Neural cell (in vitro differentiated cells): ENCODE measurements at regions not wholly inside any gene's neighbourhood (a gene's known extent, or its start where the extent isn't known, plus 50 kb on each side); places are given as distances from the start of the nearest gene placed in this dataset.

ENCODE experiments used
- H2AFZ ChIP-seq: fragments of 200-600, 300-800 bp; sonication (generic), shearing (Covaris generic); 2 replicates; pipeline ENCODE4 v1.6.0; 2014; ENCODE audit warnings: low read depth, mild to moderate bottlenecking, antibody characterized with exemption, low read length, moderate library complexity
- H3F3A ChIP-seq: fragments of 200-600 bp; shearing (Covaris generic); 2 replicates; pipeline ENCODE4 v1.6.1; 2016; ENCODE audit warnings: mild to moderate bottlenecking, moderate library complexity, mixed read lengths, antibody characterized with exemption, low read length; ENCODE audit not compliant: insufficient read depth, poor library complexity, severe bottlenecking
- H3K27ac ChIP-seq: fragments of 200-600, 300-800 bp; sonication (generic), shearing (Covaris generic); 2 replicates; pipeline ENCODE4 v1.5.1; 2014; ENCODE audit warnings: mild to moderate bottlenecking, low read length, moderate library complexity
- H3K27me3 ChIP-seq: fragments of 300-800, 200-600 bp; sonication (generic), shearing (Covaris generic); 2 replicates; pipeline ENCODE4 v1.6.0; 2014; ENCODE audit warnings: mild to moderate bottlenecking, low read depth, low read length, moderate library complexity; ENCODE audit not compliant: insufficient read depth
- H3K36me3 ChIP-seq: fragments of 300-800, 200-600 bp; sonication (generic), shearing (Covaris generic); 2 replicates; pipeline ENCODE4 v1.5.1; 2014; ENCODE audit warnings: mild to moderate bottlenecking, antibody characterized with exemption, low read length, moderate library complexity; ENCODE audit not compliant: insufficient read depth
- H3K4me2 ChIP-seq: fragments of 300-800, 200-600 bp; sonication (generic), shearing (Covaris generic); 2 replicates; pipeline ENCODE4 v1.6.0; 2014; ENCODE audit warnings: mild to moderate bottlenecking, low read length
- H3K4me3 ChIP-seq: fragments of 300-800, 200-600 bp; sonication (generic), shearing (Covaris generic); 2 replicates; pipeline ENCODE4 v1.5.1; 2014; ENCODE audit warnings: mild to moderate bottlenecking, low read length, moderate library complexity
- H3K79me2 ChIP-seq: fragments of 200-600 bp; shearing (Covaris generic); replicated peaks from 2 replicates; pipeline ENCODE4 v1.6.0; 2014; ENCODE audit warnings: mild to moderate bottlenecking, low read length, moderate library complexity; ENCODE audit not compliant: insufficient read depth
- H3K9ac ChIP-seq: fragments of 300-800, 200-600 bp; sonication (generic), shearing (Covaris generic); 2 replicates; pipeline ENCODE4 v1.6.1; 2016; ENCODE audit warnings: mild to moderate bottlenecking, low read length, mixed read lengths
- H3K9me2 ChIP-seq: fragments of 200-600 bp; shearing (Covaris generic); 2 replicates; pipeline ENCODE4 v1.6.1; 2016; ENCODE audit warnings: mild to moderate bottlenecking, low read length, mixed read lengths; ENCODE audit not compliant: insufficient read depth
- H3K9me3 ChIP-seq: fragments of 200-600, 300-800 bp; sonication (generic), shearing (Covaris generic); 2 replicates; pipeline ENCODE4 v1.6.1; 2016; ENCODE audit warnings: mild to moderate bottlenecking, mixed run types, low read length, moderate library complexity, mixed read lengths
- H4K20me1 ChIP-seq: fragments of 200-600 bp; shearing (Covaris generic); 2 replicates; pipeline ENCODE4 v1.6.1; 2016; ENCODE audit warnings: mild to moderate bottlenecking, mixed run types; ENCODE audit not compliant: insufficient read depth
- EP300 ChIP-seq: fragments of 450-650 bp; conservative IDR thresholded peaks from 2 replicates; pipeline ENCODE4 v1.6.1; 2014; ENCODE audit warnings: antibody characterized with exemption, mild to moderate bottlenecking, moderate library complexity; ENCODE audit not compliant: poor library complexity, severe bottlenecking
- EZH2 ChIP-seq: fragments of 200-600, 300-800 bp; shearing (Covaris generic), sonication (generic); IDR thresholded peaks from 2 replicates; pipeline ENCODE4 v1.6.1; 2014; ENCODE audit warnings: antibody characterized with exemption, low read length, borderline replicate concordance, mild to moderate bottlenecking; ENCODE audit not compliant: insufficient read depth, poor library complexity, severe bottlenecking
- MXI1 ChIP-seq: fragments of 450-650 bp; conservative IDR thresholded peaks from 2 replicates; pipeline ENCODE4 v1.6.1; 2014; ENCODE audit warnings: antibody characterized with exemption, mild to moderate bottlenecking; ENCODE audit not compliant: poor library complexity, severe bottlenecking
- POLR2AphosphoS5 ChIP-seq: IDR thresholded peaks from 2 replicates; pipeline ENCODE4 v1.6.1; 2012
- RAD21 ChIP-seq: fragments of 450-650 bp; conservative IDR thresholded peaks from 2 replicates; pipeline ENCODE4 v1.6.1; 2014; ENCODE audit warnings: antibody characterized with exemption, mild to moderate bottlenecking, moderate library complexity
- REST ChIP-seq: IDR thresholded peaks from 2 replicates; pipeline ENCODE4 v1.6.1; 2012; ENCODE audit warnings: borderline replicate concordance
- SMC3 ChIP-seq: fragments of 450-650 bp; conservative IDR thresholded peaks from 2 replicates; pipeline ENCODE4 v1.6.1; 2014; ENCODE audit warnings: antibody characterized with exemption, mild to moderate bottlenecking, moderate library complexity; ENCODE audit not compliant: poor library complexity
- TAF1 ChIP-seq: IDR thresholded peaks from 2 replicates; pipeline ENCODE4 v1.6.1; 2012; ENCODE audit warnings: low read depth
- TF ChIP-seq, protein P1 (sequence below): fragments of 450-650 bp; IDR thresholded peaks from 2 replicates; pipeline ENCODE4 v1.5.1; 2014; ENCODE audit warnings: antibody characterized with exemption, mild to moderate bottlenecking, moderate library complexity; ENCODE audit not compliant: poor library complexity, severe bottlenecking

DNA sequence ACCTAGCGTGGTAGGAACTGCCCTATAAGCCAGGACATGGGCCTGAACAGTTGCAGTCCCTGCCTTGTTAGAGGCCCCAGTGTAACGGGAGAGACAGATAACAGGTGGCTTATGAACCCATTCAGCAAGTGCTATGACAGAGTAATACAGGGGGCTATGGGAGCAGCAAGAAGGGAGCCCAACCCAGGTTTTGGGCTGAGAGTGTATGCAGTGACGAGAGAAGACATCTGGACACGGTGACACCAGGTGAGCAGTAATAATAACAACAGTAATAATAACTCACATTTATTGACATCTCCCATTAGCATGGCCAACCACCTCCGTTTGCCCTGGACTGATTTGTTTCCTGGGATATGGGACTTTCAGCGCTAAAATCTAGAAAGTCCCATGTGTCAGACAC lies 100.8 kb downstream of the IRX5 start:
- no peak overlapping the region for H2AFZ ChIP-seq
- no peaks in the 10 kb centered on the region for H3K36me3 ChIP-seq
- no peak overlapping the region for H3K4me3 ChIP-seq
- H3K79me2 ChIP-seq, result no peaks in the 10 kb centered on the region
- no peak for TF ChIP-seq REST
- TF ChIP-seq MXI1, result no peak
- no peak for TF ChIP-seq POLR2AphosphoS5
- TF ChIP-seq, protein P1, sequence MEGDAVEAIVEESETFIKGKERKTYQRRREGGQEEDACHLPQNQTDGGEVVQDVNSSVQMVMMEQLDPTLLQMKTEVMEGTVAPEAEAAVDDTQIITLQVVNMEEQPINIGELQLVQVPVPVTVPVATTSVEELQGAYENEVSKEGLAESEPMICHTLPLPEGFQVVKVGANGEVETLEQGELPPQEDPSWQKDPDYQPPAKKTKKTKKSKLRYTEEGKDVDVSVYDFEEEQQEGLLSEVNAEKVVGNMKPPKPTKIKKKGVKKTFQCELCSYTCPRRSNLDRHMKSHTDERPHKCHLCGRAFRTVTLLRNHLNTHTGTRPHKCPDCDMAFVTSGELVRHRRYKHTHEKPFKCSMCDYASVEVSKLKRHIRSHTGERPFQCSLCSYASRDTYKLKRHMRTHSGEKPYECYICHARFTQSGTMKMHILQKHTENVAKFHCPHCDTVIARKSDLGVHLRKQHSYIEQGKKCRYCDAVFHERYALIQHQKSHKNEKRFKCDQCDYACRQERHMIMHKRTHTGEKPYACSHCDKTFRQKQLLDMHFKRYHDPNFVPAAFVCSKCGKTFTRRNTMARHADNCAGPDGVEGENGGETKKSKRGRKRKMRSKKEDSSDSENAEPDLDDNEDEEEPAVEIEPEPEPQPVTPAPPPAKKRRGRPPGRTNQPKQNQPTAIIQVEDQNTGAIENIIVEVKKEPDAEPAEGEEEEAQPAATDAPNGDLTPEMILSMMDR, result no peak
- no peak for TF ChIP-seq RAD21
- no peak for TF ChIP-seq TAF1
- H3K9me3 ChIP-seq, result no peaks in the 10 kb centered on the region
- H3K27ac ChIP-seq, result no peak overlapping the region
- H3K9me2 ChIP-seq, result no peaks in the 10 kb centered on the region
- H3F3A ChIP-seq, result no peaks in the 10 kb centered on the region
- no peaks in the 10 kb centered on the region for H4K20me1 ChIP-seq
- no peaks in the 10 kb centered on the region for H3K27me3 ChIP-seq
- no peak overlapping the region for H3K9ac ChIP-seq
- H3K4me2 ChIP-seq, result no peak overlapping the region

- no peaks in the 10 kb centered on the region for H3K79me2 ChIP-seq
- no peak for TF ChIP-seq TAF1
- TF ChIP-seq, protein P1, result no peak
- TF ChIP-seq POLR2AphosphoS5, result no peak
- TF ChIP-seq RAD21, result no peak
- TF ChIP-seq SMC3, result no peak
- no peak for TF ChIP-seq EP300
- TF ChIP-seq MXI1, result no peak
- TF ChIP-seq EZH2, result no peak
- no peak for TF ChIP-seq REST
Measured at GRCh38 chr16:55033225-55034156, 102.8 kb downstream of the IRX5 start.

More at GRCh38 chr16:55033225-55034156, 102.8 kb downstream of the IRX5 start:
- Histone ChIP-seq H3K4me3 (no peak overlapping the region), H3K9me3 (no peaks in the 10 kb centered on the region), H3K27me3 (no peaks in the 10 kb centered on the region), H3F3A (no peaks in the 10 kb centered on the region), H3K9ac (no peak overlapping the region), H3K9me2 (no peaks in the 10 kb centered on the region), H3K4me2 (no peak overlapping the region), H3K27ac (no peak overlapping the region), H2AFZ (no peak overlapping the region), H4K20me1 (no peaks in the 10 kb centered on the region), H3K36me3 (no peaks in the 10 kb centered on the region)
